Lower leg skin (tissue), 4 donors: ENCODE measurements at regions not wholly inside any gene's neighbourhood (a gene's known extent, or its start where the extent isn't known, plus 50 kb on each side); places are given as distances from the start of the nearest gene placed in this dataset.

ENCODE experiments used
- DNase-seq, 2 donors: peaks; one replicate each; pipeline ENCODE4 v3.0.0-alpha.2; 2019; ENCODE audit warnings: low spot score in 2 of 2
- H3K4me3 ChIP-seq: fragments of 200-600 bp; sonication (generic); 2 replicates; pipeline ENCODE4 v1.5.1; 2017; ENCODE audit warnings: mild to moderate bottlenecking, low read depth; ENCODE audit not compliant: poor library complexity, severe bottlenecking
- POLR2A ChIP-seq, 2 donors: fragments of 450-650 bp; IDR thresholded peaks; one replicate each; pipeline ENCODE4 v1.6.1; 2016 to 2017; ENCODE audit warnings: antibody characterized with exemption in 2 of 2, mild to moderate bottlenecking in 1 of 2, moderate library complexity in 1 of 2
- WGBS, 2 donors: methylation state at CpG; one replicate each; pipeline ENCODE4 v1.1.5; 2018; 5-methylcytosine and 5-hydroxymethylcytosine counted together
- intact Hi-C: fragments of 100-400 bp; cut with DNase I; formaldehyde crosslinking; loops from one replicate; pipeline ENCODE4 v1.15.0; 2023; ENCODE audit warnings: low total_unique reads
- TF ChIP-seq, protein P1 (sequence below), 3 donors: fragments of 450-650 bp; IDR thresholded peaks; one replicate each; pipeline ENCODE4 v1.5.1; 2016; ENCODE audit warnings: antibody characterized with exemption in 3 of 3, mild to moderate bottlenecking in 3 of 3, moderate library complexity in 2 of 3

GRCh38 chr10:108095932-108096925 is 931.7 kb upstream of the SORCS1 start:
- TF ChIP-seq, protein P1, sequence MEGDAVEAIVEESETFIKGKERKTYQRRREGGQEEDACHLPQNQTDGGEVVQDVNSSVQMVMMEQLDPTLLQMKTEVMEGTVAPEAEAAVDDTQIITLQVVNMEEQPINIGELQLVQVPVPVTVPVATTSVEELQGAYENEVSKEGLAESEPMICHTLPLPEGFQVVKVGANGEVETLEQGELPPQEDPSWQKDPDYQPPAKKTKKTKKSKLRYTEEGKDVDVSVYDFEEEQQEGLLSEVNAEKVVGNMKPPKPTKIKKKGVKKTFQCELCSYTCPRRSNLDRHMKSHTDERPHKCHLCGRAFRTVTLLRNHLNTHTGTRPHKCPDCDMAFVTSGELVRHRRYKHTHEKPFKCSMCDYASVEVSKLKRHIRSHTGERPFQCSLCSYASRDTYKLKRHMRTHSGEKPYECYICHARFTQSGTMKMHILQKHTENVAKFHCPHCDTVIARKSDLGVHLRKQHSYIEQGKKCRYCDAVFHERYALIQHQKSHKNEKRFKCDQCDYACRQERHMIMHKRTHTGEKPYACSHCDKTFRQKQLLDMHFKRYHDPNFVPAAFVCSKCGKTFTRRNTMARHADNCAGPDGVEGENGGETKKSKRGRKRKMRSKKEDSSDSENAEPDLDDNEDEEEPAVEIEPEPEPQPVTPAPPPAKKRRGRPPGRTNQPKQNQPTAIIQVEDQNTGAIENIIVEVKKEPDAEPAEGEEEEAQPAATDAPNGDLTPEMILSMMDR (IDR thresholded peaks at IDR 0.05), result no peak
- TF ChIP-seq POLR2A (IDR thresholded peaks at IDR 0.05), result no peak
- 75 to 84% methylated on average over 7 of the region's 7 CpGs for WGBS, 2 donors
- no peak overlapping the region for H3K4me3 ChIP-seq
- DNase-seq, result peak in 1 of 2 donors; percentile 56
- intact Hi-C loops, result no loop called here

- intact Hi-C loops, result no loop called here
Measured at GRCh38 chr10:108090476-108091215, 926.1 kb upstream of the SORCS1 start.

DNA sequence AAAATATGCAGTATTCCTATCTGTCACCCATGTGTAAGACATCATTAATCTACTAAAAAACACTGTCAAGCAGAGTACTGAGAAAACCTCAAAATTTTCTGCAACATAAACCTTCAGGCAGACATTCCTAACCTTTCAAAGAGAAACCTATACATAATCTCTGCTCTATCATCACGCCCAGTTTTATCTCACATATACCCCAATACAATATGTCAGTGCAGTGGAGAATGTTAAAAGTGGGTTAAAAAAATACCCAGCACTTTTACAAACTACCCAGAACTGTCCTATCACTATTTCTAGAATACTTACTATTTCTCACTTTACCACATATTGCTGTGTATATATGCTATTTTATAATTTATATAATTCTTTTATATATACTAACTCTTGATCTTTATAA is 922.0 kb upstream of the SORCS1 start:
- no peak for DNase-seq
- TF ChIP-seq, protein P1 (IDR thresholded peaks at IDR 0.05), result no peak
- intact Hi-C loops, result no loop called here
- no peak overlapping the region for H3K4me3 ChIP-seq
- 62 to 70% methylated on average over 1 of the region's 1 CpG for WGBS, 2 donors

More at GRCh38 chr10:108090476-108091215, 926.1 kb upstream of the SORCS1 start:
- 69 to 84% methylated on average over 3 of the region's 3 CpGs for WGBS, 2 donors
- H3K4me3 ChIP-seq, result no peak overlapping the region
- no peak for TF ChIP-seq POLR2A (IDR thresholded peaks at IDR 0.05)
- TF ChIP-seq, protein P1 (IDR thresholded peaks at IDR 0.05), result no peak
- DNase-seq, result no peak

GRCh38 chr10:108082596-108082995 is 918.1 kb upstream of the SORCS1 start:
- no peak overlapping the region for H3K4me3 ChIP-seq
- DNase-seq, result no peak
- intact Hi-C loops, result no loop called here
- TF ChIP-seq, protein P1 (IDR thresholded peaks at IDR 0.05), result no peak
- no peak for TF ChIP-seq POLR2A (IDR thresholded peaks at IDR 0.05)
- WGBS, 2 donors, result 68 to 74% methylated on average over 1 of the region's 1 CpG

DNA sequence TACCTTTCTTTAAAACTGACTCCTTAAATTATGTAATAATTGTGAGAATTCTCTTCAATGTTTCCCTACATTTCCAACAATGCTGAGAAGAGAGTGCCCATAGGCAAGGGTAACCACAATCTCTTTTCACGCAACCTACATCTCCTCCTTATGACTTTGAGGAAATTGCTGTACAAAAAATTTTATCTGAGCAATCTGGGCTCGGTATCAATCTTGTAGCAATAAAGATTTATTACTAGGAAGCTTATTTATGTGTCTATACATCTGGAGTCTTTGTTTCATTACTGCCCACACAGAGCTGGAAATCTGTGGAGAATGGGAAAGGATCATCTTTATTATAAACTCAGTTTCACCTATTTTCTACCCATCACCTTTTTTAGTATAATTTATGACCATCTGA is 913.8 kb upstream of the SORCS1 start:
- intact Hi-C loops, result no loop called here
- WGBS, 2 donors, result 43 to 50% methylated on average over 2 of the region's 2 CpGs
- H3K4me3 ChIP-seq, result no peak overlapping the region
- TF ChIP-seq, protein P1 (IDR thresholded peaks at IDR 0.05), result no peak
- no peak for TF ChIP-seq POLR2A (IDR thresholded peaks at IDR 0.05)
- DNase-seq, result no peak
